H4 (cell line): ENCODE measurements at regions not wholly inside any gene's neighbourhood (a gene's known extent, or its start where the extent isn't known, plus 50 kb on each side); places are given as distances from the start of the nearest gene placed in this dataset.
A peak's percentile ranks its signal among the peaks of the same experiment; 100 is the strongest.

Experiments
- DNase-seq: peaks from one replicate; pipeline ENCODE4 v3.0.0-alpha.2; 2015; ENCODE audit warnings: low spot score

GRCh38 chr18:46321955-46322354 is 217.8 kb downstream of the HAUS1 start:
- DNase-seq, result no peak

GRCh38 chr18:46322411-46322891 is 218.3 kb downstream of the HAUS1 start:
- no peak for DNase-seq

- no peak for DNase-seq
These were observed 218.8 kb downstream of the HAUS1 start for GRCh38 chr18:46322941-46323340.

GRCh38 chr18:46324087-46324955 is 220.1 kb downstream of the HAUS1 start:
- peak; percentile 70 for DNase-seq

- DNase-seq, result no peak
These were observed 221.7 kb downstream of the HAUS1 start for GRCh38 chr18:46325895-46326294.

- peak; percentile 33 for DNase-seq
These were observed 225.6 kb downstream of the HAUS1 start for GRCh38 chr18:46329736-46330246.

GRCh38 chr18:46331316-46331715 is 227.1 kb downstream of the HAUS1 start:
- no peak for DNase-seq

GRCh38 chr18:46332286-46332801 is 228.2 kb downstream of the HAUS1 start:
- DNase-seq, result no peak

GRCh38 chr18:46332921-46333341 is 228.7 kb downstream of the HAUS1 start:
- no peak for DNase-seq

GRCh38 chr18:46333431-46334135 is 229.4 kb downstream of the HAUS1 start:
- DNase-seq, result peak; percentile 24

GRCh38 chr18:46334868-46335281 is 230.7 kb downstream of the HAUS1 start:
- no peak for DNase-seq

GRCh38 chr18:46335534-46336101 is 231.4 kb downstream of the HAUS1 start:
- peak; percentile 27 for DNase-seq

GRCh38 chr18:46336278-46337111 is 232.3 kb downstream of the HAUS1 start:
- DNase-seq, result no peak

- no peak for DNase-seq
These were observed 233.1 kb downstream of the HAUS1 start for GRCh38 chr18:46337271-46337670.

GRCh38 chr18:46338205-46338604 is 234.0 kb downstream of the HAUS1 start:
- DNase-seq, result no peak

GRCh38 chr18:46338766-46339165 is 234.6 kb downstream of the HAUS1 start:
- DNase-seq, result no peak

GRCh38 chr18:46340716-46341115 is 236.5 kb downstream of the HAUS1 start:
- DNase-seq, result no peak

GRCh38 chr18:46341986-46342525 is 237.9 kb downstream of the HAUS1 start:
- no peak for DNase-seq

- DNase-seq, result no peak
These were observed 239.3 kb downstream of the HAUS1 start for GRCh38 chr18:46343456-46343855.

GRCh38 chr18:46343931-46344372 is 239.8 kb downstream of the HAUS1 start:
- DNase-seq, result no peak
